AG09319 (cell line): ENCODE measurements at regions not wholly inside any gene's neighbourhood (a gene's known extent, or its start where the extent isn't known, plus 50 kb on each side); places are given as distances from the start of the nearest gene placed in this dataset.

Source experiments
- DNase-seq: peaks from one replicate; pipeline ENCODE4 v3.0.0-alpha.2; 2010; ENCODE audit warnings: low read depth; ENCODE audit errors: extremely low read depth
- TF ChIP-seq, protein P1 (sequence below): IDR thresholded peaks from 2 replicates; pipeline ENCODE4 v1.5.1; 2011; ENCODE audit warnings: low read depth, mild to moderate bottlenecking, inconsistent platforms, low read length, moderate library complexity

DNA sequence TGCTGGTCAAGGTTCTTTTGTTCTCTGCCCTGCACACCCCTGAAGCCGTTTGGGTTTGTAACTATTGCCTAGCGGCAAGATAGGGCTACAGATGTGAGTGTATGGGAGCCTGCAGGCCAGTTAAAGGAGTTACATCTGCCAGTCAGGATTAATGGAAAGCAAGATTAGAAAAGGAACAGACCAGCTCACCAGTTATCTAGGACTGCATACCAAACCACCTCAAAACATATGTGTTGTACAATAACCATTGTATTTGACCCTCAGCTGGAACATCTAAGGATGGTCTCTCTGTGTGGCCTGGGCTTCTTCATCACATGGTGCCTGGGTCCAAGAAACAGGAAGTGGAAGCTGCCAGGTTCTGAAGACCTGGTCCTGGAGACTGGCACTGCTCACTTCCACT lies 52.5 kb upstream of the FBXO28 start:
- TF ChIP-seq, protein P1, sequence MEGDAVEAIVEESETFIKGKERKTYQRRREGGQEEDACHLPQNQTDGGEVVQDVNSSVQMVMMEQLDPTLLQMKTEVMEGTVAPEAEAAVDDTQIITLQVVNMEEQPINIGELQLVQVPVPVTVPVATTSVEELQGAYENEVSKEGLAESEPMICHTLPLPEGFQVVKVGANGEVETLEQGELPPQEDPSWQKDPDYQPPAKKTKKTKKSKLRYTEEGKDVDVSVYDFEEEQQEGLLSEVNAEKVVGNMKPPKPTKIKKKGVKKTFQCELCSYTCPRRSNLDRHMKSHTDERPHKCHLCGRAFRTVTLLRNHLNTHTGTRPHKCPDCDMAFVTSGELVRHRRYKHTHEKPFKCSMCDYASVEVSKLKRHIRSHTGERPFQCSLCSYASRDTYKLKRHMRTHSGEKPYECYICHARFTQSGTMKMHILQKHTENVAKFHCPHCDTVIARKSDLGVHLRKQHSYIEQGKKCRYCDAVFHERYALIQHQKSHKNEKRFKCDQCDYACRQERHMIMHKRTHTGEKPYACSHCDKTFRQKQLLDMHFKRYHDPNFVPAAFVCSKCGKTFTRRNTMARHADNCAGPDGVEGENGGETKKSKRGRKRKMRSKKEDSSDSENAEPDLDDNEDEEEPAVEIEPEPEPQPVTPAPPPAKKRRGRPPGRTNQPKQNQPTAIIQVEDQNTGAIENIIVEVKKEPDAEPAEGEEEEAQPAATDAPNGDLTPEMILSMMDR = no peak
- DNase-seq = no peak

DNA sequence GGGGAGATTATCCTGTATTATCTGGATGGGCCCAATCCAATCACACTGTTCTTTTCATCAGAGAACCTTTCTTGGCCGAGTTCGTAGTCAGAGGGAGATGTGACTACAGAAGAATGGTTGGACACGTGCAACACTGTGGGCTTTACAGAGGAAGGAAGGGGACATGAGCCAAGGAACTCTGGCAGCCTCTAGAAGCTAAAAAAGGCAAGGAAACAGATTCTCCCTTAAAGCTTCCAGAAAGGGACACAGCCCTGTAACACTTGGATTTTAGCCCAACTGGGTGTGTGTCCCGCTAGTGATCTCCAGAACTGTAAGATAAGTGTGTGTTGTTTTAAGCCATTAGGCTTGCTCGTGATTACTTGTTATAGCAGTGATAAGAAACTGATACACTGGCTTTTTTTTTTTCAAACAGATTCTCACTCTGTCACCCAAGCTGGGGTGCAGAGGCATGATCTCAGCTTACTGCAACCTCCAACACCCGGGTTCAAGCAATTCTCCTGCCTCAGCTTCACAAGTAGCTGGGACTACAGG lies 53.9 kb upstream of the FBXO28 start:
- no peak for DNase-seq
- TF ChIP-seq, protein P1 = no peak

DNA sequence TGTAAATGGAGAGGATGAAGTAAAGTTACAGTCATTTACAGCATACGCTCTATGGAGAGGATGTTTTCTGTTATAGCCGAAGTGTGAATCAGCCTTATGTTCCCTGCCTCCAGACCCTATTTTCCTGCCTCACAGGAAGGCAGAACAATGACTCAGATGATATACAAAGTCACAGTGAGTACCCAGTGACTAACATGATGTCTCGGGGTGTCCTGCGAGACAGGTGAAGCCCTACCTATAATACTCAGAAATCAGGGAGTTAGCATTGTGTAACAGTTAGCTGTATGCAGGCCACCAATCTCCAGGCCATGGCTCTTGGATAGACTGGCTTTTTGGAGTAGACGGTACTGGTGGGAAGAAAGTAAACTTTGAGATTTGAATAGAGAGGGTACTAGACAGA lies 55.6 kb upstream of the FBXO28 start:
- DNase-seq = no peak
- TF ChIP-seq, protein P1 = no peak

DNA sequence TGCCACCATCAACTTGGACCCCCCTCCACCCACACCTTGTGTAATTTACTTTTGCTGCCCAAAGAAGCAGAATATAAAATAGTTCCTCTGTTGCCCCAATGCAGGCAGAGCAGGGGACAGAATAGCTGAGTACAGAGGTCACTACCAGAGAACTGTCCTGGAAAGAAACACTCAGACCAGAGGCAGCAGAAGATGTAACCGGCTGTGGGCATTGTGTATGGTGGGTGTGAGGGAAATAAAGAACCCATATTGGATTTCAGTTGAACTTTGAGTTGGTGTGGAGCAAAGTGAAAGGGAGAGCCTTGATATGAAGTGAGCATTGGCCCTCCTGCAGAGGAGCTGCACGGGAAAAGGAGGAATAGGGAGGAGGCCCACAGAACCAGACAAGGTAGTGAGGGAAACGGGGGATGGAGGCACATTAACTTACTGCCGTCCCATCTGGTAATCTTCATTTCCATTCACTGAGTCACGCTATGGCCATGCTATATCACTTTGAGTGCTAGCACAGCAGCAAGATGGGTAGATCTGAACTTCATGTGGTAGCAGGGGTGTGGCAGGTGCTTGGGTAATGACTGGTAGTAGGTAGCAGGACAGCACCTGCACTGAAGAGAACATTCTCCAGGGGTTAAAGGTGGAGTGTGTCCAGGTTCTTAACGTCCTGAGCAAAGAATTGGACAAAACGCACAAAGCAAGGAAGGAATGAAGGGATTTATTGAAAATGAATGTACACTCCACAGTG lies 56.3 kb upstream of the FBXO28 start:
- TF ChIP-seq, protein P1 = no peak
- no peak for DNase-seq

DNA sequence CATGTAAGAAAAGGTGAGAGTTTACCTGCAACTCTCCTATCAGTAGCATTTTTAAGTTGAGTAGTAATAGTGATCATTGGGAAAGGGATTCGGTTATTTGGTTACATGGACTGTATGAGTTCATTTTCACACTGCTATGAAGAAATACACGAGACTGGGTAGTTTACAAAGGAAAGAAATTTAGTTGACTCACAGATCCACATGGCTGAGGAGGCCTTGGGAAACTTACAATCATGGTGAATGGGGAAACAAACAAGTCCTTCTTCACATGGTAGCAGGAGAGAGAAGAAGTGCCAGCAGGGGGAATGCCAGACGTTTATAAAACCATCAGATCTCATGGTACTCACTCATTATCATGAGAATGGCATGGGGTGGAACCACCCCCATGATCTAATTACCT lies 59.3 kb upstream of the FBXO28 start:
- DNase-seq = no peak
- TF ChIP-seq, protein P1 = no peak

DNA sequence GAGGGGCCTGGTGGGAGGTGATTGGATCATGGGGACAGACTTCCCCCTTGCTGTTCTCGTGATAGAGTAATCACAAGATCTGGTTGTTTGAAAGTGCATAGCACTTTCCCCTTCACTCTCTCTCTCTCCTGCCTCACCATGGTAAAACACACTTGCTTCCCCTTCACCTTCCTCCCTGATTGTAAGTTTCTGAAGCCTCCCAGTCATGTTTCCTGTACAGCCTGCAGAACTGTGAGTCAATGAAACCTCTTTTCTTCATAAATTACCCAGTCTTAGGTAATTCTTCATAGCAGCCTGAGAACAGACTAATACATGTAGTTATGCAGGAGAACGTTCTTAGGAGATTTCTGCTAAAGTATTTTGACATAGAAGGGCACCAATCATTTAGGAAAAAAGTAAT lies 59.9 kb upstream of the FBXO28 start:
- TF ChIP-seq, protein P1 = no peak
- no peak for DNase-seq

DNA sequence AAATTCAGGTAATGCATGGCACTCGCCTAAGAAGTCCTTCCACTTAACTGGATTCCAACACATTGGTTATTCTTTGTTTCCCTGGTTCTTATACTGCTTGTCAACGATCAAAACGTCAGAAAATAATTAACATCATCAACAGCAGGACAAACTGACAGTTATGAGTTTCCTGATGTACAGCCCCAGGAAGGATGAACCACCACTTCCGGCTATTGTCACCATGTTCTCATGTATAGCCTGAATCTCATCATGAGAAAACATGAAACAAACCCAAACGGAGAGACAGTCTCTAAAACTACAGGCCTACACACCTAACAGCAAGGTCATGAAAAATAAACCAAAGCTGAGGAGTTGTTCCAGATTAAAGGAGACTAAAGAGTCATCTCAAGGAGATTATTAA lies 60.5 kb upstream of the FBXO28 start:
- DNase-seq = no peak
- TF ChIP-seq, protein P1 = no peak
